Stimulated activated CD4-positive, alpha-beta T cell treated with anti-CD3 and anti-CD28 coated beads, Interleukin-1b, Interleukin-23, amount 100 ng/mL, for 4 hours (primary cell): ENCODE measurements at regions not wholly inside any gene's neighbourhood (a gene's known extent, or its start where the extent isn't known, plus 50 kb on each side); places are given as distances from the start of the nearest gene placed in this dataset.

Source experiments
- DNase-seq, 2 donors: peaks; one replicate each; pipeline ENCODE4 v3.0.0-alpha.2; 2020; ENCODE audit warnings: low read depth in 2 of 2

GRCh38 chr7:67422601-67423000 is 426.0 kb downstream of the TYW1 start:
- no peak for DNase-seq

- DNase-seq: no peak
Observed at GRCh38 chr7:67423065-67423464, 426.4 kb downstream of the TYW1 start.

GRCh38 chr7:67426654-67427053 is 430.0 kb downstream of the TYW1 start:
- no peak for DNase-seq

DNA sequence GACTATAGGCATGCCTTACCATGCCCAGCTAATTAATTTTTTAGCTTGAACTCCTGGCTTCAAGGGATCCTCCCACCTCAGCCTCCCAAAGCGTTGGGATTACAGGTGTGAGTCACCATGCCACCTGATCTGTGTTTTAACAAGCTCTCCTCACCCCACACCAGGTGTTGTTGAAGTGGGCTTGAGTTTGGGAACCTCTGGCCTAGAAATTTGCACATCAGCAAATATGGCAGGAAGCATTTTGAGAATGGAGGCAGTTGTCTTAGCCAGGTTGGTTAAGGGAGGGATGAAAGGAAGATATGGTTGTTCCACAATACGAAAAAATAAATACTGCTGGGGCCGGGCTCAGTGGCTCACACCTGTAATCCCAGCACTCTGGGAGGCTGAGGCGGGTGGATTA is 433.1 kb downstream of the TYW1 start:
- DNase-seq: no peak

GRCh38 chr7:67432536-67433234 is 436.1 kb downstream of the TYW1 start:
- no peak for DNase-seq

DNA sequence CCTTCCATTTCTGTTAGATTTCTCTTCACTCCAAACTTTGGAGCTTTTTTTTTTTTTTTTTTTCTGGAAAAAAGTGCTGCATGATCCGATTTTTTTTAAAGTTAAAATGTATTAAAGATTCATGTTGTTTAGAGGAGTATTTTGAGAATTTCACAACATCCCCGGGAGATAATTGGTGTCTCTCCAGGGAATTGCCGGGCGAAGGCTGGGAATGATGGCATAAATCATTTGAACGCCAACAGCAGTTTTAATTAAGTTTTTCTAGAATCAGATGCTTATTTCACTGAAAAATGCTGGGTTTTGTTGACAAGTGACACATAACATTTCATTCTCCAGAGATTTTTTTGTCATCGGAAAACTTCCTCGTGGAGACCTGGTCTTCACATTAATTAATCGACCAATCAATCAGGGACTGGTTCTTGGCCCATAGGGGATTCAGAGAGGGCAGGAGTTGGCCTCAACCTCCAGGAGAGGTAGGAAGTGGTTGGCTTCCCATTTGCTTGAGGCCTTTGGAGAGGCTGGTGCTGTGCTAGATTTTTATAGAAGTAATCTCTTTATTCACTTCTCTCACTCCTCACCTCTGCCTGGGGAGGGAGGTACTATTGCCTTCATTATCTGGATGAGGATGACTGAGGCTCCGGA is 439.4 kb downstream of the TYW1 start:
- DNase-seq: no peak

- no peak for DNase-seq
Observed at GRCh38 chr7:67438198-67438882, 441.7 kb downstream of the TYW1 start.

DNA sequence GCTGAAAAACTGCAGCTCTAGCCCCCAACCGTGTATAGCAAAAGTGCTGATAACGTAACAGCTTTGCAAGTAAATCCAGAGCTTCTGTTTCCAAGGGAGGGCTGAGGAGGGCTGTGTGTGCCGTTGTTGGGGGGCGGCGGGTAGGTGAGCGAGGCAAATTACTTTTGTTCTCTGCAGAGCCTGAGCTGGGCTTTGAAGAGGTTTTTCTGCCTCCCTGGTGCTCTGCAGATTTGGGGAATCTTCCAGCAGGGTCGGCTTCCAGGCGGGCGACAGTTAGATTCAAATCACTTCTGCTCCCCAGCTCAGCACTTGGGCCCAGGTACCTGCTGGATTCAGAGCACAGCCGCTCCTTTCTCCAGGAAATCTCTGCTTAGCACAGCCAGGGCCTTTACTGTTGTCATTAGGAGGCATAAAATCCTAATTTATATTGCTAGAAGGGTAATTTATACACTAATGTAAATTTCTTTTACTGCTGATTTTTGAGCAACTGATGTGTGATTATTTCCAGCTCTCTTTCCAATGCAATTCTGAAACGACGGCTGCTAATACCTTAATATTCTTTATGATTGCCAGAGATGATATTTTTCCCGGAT is 442.4 kb downstream of the TYW1 start:
- DNase-seq: no peak

DNA sequence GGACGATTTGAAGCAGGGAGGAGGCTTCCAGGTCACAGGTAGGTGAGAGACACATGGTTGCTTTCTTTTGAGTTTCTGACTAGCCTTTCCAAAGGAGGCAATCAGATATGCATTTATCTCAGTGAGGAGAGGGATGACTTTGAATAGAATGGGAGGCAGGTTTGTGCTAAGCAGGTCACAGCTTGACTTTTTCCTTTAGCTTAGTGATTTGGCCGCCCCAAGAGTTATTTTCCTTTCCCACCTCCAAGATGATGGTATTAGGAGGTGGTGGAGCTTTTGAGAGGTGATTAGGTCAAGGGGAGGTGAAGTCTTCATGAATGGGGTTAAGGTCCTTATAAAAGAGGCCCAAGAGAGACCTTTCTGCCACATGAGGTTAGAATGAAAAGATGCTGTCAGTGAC is 443.7 kb downstream of the TYW1 start:
- DNase-seq: no peak

DNA sequence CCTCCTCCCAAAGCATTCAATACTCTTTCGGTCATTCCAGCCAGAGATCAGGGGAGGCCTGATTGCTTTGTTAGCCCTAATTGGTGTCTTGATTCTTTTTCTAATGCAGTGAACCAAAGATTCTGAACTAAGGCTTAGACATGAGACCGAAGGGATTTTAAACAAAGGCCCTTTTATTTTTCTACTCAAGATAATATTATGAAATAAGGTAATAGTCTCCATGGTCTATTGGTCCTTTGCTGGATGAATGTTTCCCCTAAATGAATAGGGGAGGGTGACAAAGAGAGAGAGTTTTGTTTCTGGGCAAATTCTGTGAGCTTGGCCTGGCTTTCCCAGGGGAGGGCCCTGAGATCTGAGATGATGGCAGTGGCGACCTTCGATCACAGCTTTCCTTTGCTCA is 449.1 kb downstream of the TYW1 start:
- DNase-seq: no peak

GRCh38 chr7:67447297-67447696 is 450.7 kb downstream of the TYW1 start:
- no peak for DNase-seq

DNA sequence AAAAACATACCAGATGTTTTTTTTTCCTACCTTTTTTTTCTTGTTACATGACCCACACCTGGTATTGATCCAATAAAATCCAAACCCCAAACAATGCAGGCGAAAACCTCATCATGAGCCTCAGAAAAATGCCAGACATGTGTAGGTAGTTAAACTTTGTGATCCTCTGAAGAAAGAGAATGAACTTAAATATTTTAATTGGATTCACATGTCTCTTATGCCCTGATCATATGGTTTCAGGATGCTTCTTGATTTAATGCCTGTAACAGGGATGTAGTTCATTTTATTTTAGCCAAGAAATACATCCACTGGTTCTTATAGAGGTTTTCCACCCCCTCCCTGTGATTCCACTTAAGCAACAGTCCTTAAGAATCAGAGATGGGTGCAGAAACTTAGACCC is 451.6 kb downstream of the TYW1 start:
- DNase-seq: no peak

DNA sequence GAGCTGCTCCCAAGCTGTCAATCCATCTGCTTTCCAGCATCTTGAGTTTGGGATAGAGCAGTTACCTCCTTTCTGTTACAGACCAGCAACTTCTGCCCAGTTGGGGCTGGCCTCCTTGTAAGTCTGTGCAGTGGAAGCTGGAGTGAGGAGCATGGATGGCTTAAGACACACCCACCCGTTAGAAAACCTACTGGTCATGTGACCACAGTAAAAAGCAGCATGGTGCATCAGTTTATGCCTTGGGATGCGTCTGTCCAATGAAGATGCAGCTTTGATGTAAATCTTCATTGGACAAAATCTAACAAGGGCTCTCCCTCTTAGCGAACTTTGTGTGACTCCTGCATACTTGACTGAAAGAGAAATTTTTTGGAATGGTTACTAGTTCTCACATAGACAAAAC is 453.5 kb downstream of the TYW1 start:
- no peak for DNase-seq

DNA sequence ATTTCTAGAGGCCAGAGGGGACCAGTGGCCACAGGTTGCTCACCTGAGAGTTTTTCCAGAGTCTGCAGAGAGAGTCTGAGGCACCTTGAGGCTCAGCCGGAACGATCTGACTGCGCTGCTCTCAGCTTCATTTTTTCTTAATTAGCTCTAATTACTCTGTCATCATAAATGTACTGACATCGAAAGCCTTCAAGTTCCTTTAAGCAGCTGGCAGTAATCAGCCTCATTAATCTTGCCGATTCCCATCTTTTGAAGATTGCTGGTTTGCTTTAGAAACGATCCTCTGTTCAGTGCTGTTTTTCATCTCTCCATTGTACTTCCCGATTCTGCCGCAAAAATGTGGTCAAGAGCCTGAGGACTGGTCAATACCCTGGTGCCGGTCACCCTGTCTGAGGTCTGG is 454.7 kb downstream of the TYW1 start:
- DNase-seq: no peak

DNA sequence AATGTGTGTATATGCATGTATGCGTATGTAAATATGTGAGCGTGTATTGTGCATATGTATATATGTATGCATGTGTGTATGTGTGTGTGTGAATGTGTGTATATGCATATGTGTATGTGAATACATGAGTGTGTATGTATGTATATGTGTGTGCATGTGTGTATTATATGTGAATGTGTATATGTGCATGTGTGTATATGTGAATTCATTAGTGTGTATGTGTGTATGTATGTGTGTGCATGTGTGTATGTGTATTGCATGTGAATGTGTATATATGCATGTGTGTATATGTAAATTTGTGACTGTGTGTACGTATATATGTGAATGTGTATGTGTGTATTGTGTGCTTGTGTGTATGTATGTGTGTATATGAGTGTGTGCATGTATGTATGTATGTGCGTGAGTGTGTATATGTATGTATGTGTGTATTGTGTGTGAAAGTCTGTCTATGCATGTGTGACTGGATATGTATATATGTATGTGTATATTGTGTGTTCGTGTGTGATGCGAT is 455.9 kb downstream of the TYW1 start:
- DNase-seq: no peak

DNA sequence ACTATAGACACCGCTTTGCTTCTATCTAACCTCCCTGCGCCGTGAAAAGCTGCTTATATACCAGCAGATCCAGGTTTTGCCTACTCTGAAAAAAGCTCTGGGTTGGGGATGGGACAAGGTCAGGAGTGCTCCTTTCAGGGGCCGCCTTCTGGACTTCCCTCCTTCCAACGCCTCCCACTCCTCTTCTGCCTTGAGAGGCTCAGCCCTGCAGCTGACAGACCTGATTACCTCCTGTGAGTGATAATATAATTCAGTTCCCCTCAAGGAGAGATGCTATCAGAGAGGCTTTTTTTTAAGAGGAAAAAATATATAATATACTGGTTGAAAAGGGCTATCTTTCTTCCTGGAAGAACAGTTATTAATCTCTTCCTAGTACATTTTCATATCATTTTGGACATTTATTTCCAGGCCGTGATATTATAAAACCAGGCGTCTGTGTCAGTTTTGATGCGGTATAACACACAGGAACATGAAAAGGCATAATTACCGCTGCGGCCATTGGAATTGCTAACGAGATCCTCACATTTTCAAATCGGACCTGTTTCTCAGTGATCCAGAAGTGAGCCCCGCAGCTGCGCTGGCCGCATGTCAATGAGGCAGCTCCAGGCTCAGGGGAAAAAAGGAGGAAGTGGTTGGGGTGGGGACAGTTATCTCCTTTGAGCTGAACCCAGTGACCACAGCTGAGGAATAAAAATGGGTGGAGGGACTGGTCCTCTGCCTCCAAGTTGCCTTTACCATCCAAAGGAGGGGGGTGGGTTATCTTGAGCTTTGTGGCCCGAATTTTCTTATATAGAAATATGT is 457.1 kb downstream of the TYW1 start:
- no peak for DNase-seq

DNA sequence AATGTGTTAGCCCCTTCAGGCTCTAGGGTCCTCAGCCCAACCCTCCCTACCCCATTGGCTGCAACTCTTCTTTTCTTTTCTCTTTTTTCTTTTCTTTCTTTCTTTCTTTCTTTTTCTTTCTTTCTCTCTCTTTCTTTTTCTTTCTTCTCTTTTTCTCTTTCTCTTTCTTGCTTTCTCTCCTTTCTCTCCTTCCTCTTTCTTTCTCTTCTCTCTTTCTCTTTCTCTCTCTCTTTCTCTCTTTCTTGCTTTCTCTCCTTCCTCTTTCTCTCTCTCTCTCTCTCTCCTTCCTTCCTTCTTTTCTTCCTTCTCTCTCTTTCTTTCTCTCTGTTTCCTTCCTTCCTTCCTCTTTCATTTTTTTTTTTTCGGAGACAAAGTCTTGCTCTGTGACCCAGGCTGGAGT is 458.9 kb downstream of the TYW1 start:
- no peak for DNase-seq

DNA sequence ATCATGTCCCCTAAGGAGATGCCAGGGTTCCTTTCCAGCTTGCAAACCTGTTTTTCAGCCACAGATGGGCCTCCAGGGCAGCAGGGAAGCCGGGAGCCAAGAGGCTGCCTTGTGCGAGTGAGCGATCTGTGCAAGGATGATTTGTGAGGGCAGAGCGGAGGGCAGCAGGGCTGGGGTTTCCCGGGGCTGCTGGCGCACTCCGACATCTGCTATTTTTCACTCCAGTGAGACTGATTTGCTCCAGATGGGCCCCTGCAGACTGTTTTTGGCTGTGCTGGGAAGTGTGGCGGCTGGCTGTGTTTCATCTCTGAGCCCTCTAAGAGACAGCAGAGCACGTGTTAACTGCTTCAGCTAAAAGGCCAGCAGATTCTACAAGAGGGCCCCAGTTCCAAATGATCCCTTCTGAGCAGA is 466.2 kb downstream of the TYW1 start:
- DNase-seq: no peak

GRCh38 chr7:67463316-67463715 is 466.7 kb downstream of the TYW1 start:
- no peak for DNase-seq

GRCh38 chr7:67463983-67464382 is 467.4 kb downstream of the TYW1 start:
- DNase-seq: no peak

DNA sequence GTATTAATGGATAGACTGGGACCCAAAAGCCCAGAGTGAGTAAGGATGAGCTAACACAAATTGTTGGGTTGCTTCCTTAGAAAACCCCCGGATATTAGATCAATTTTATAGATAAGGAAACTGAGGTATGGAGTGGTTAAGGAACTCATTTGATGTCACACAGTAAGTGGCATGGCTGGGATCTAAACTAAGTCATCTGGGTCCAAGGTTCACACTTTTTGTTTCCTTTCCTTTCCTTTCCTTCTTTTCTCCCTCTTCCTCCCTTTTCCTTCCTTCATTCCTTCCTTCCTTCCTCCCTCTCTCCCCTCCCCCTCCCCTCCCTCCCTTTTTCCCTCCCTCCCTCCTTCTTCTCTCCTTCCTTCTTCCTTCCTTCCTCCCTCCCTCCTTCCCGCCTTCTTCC is 469.5 kb downstream of the TYW1 start:
- DNase-seq: no peak

GRCh38 chr7:67470256-67470751 is 473.7 kb downstream of the TYW1 start:
- no peak for DNase-seq
